ENCODE measurements at regions not wholly inside any gene's neighbourhood (a gene's known extent, or its start where the extent isn't known, plus 50 kb on each side); places are given as distances from the start of the nearest gene placed in this dataset.

DNA sequence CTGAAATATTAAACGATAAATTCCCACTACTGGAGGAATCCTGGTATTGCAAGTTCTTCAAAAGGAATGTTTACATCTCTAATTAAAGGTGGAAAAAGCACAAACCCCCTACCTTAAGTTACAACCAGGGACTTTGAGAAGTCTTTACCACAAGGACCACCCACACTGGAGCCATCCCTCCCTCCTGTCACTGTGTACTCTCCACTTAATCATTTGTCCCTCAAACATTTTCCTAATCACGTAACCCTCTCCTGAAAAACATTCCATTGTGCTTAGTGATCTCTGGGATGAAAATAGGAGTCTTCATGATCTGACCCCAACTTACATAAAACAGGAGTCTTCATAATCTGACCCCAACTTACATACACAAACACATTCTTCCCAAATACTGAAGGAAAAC, 85.7 kb downstream of the SUCLG1 start:
- DNase-seq: no peak
- Mint-ChIP-seq H3K4me1 (no peaks in the 10 kb centered on the region), H3K27me3 (peaks cover 21 to 29% of the 10 kb centered on the region in 2 donors), H3K9me3 (peaks cover 0 to 3% (median 0%) of the 10 kb centered on the region in 3 donors), H3K4me3 (no peak overlapping the region), H3K27ac (no peak overlapping the region), H3K36me3 (peaks cover 3% of the 10 kb centered on the region)
- Histone ChIP-seq H3K9me3 (no peaks in the 10 kb centered on the region), H3K4me1 (ENCODE audit: control insufficient read depth in 1 of 2, extremely low read depth in 1 of 2, insufficient read depth in 2 of 2, low read length in 2 of 2) (no peaks in the 10 kb centered on the region), H3K27ac (ENCODE audit: low read length) (no peak overlapping the region), H3K4me3 (ENCODE audit: control insufficient read depth in 1 of 2, extremely low read depth in 1 of 2, low read length in 1 of 2) (no peak overlapping the region), H3K36me3 (ENCODE audit: control insufficient read depth in 2 of 2, extremely low read depth in 1 of 2, insufficient read depth in 1 of 2, low read length in 1 of 2) (no peaks in the 10 kb centered on the region), H3K27me3 (replicated peaks in 1 of 2; ENCODE audit: control insufficient read depth in 2 of 2, extremely low read depth in 1 of 2, insufficient read depth in 2 of 2, low read length in 1 of 2) (peaks cover 0 to 2% of the 10 kb centered on the region in 2 experiments)
- ATAC-seq (replicated peaks in 1 of 4): no peak
- ChIA-PET CTCF (interaction anchor here (0.6 to 1.0 kb wide), 2 partner anchors 59 to 1711 kb away, joined by 3 read pairs; no protein-coding TSS in a partner anchor), POLR2A (interaction anchor here in 1 of 2 donors (0.6 kb wide), 1 partner anchor 23 kb away, joined by 4 read pairs; no protein-coding TSS in a partner anchor)
- no CpG with 5 or more reads among the region's 2 CpGs for WGBS (ENCODE audit: insufficient coverage)

DNA sequence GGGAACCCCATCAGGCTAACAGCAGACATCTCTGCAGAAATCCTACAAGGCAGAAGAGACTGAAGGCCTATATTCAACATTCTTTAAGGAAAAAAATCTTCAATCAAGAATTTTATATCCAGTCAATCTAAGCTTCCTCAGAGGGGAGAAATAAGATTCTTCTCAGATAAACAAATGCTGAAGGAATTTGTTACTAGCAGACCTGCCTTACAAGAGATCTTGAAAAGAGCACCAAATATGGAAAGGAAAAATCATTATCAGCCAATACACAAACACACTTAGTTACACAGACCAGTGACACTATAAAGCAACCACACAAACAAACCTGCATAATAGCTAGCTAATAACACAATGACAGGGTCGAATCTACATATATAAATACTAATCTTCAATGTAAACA, 96.5 kb downstream of the SUCLG1 start:
- Histone ChIP-seq H3K9me3 (no peaks in the 10 kb centered on the region), H3K27me3 (replicated peaks in 1 of 2; ENCODE audit: control insufficient read depth in 2 of 2, extremely low read depth in 1 of 2, insufficient read depth in 2 of 2, low read length in 1 of 2) (peaks cover 0 to 15% of the 10 kb centered on the region in 2 experiments), H3K4me1 (ENCODE audit: control insufficient read depth in 1 of 2, extremely low read depth in 1 of 2, insufficient read depth in 2 of 2, low read length in 2 of 2) (no peaks in the 10 kb centered on the region), H3K27ac (ENCODE audit: low read length) (no peak overlapping the region), H3K36me3 (ENCODE audit: control insufficient read depth in 2 of 2, extremely low read depth in 1 of 2, insufficient read depth in 1 of 2, low read length in 1 of 2) (no peaks in the 10 kb centered on the region), H3K4me3 (ENCODE audit: control insufficient read depth in 1 of 2, extremely low read depth in 1 of 2, low read length in 1 of 2) (no peak overlapping the region)
- Mint-ChIP-seq H3K27ac (no peak overlapping the region), H3K4me3 (no peak overlapping the region), H3K9me3 (peaks cover 22 to 29% (median 22%) of the 10 kb centered on the region in 3 donors), H3K27me3 (peaks cover 34 to 45% of the 10 kb centered on the region in 2 donors), H3K4me1 (no peaks in the 10 kb centered on the region), H3K36me3 (peaks cover 9% of the 10 kb centered on the region)
- CTCF ChIA-PET: no interaction called here
- POLR2A ChIA-PET: no interaction called here
- WGBS (ENCODE audit: insufficient coverage): 71% methylated on average over 1 of the region's 1 CpG
- no peak for ATAC-seq (replicated peaks in 1 of 4)
- DNase-seq: no peak

DNA sequence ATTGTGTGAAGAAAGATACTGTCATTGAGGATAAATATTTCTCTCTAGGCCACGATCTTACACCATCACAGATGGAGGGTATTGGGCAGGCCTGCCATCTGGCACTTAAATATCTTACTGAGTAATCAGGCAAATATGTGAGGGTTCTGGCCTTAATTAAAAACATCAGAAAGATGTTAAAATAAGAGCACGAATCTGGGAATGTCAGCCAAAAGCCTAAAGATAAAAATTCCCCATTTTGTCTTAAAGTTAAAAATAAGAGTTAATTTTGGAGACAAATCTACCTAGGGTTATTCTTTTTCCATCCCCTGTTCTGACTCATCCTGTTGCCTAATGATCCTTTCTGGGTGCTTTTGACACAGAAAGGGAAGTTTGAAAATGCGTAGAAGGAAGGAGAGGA, 121.0 kb downstream of the SUCLG1 start:
- DNase-seq (no peak), ATAC-seq (replicated peaks in 1 of 4) (no peak)
- Mint-ChIP-seq H3K27ac (no peak overlapping the region), H3K4me1 (no peaks in the 10 kb centered on the region), H3K36me3 (no peaks in the 10 kb centered on the region), H3K9me3 (no peaks in the 10 kb centered on the region), H3K27me3 (peaks cover 12 to 14% of the 10 kb centered on the region in 2 donors), H3K4me3 (no peak overlapping the region)
- H3K27ac ChIP-seq (ENCODE audit: low read length): no peak overlapping the region
- no peak overlapping the region for H3K4me3 ChIP-seq (ENCODE audit: control insufficient read depth in 1 of 2, extremely low read depth in 1 of 2, low read length in 1 of 2)
- no peaks in the 10 kb centered on the region for H3K36me3 ChIP-seq (ENCODE audit: control insufficient read depth in 2 of 2, extremely low read depth in 1 of 2, insufficient read depth in 1 of 2, low read length in 1 of 2)
- no peaks in the 10 kb centered on the region for H3K4me1 ChIP-seq (ENCODE audit: control insufficient read depth in 1 of 2, extremely low read depth in 1 of 2, insufficient read depth in 2 of 2, low read length in 2 of 2)
- CTCF ChIA-PET: no interaction called here
- WGBS (ENCODE audit: insufficient coverage): no CpG with 5 or more reads among the region's 3 CpGs
- POLR2A ChIA-PET: no interaction called here
- no peaks in the 10 kb centered on the region for H3K9me3 ChIP-seq
- H3K27me3 ChIP-seq (replicated peaks in 1 of 2; ENCODE audit: control insufficient read depth in 2 of 2, extremely low read depth in 1 of 2, insufficient read depth in 2 of 2, low read length in 1 of 2): no peaks in the 10 kb centered on the region

DNA sequence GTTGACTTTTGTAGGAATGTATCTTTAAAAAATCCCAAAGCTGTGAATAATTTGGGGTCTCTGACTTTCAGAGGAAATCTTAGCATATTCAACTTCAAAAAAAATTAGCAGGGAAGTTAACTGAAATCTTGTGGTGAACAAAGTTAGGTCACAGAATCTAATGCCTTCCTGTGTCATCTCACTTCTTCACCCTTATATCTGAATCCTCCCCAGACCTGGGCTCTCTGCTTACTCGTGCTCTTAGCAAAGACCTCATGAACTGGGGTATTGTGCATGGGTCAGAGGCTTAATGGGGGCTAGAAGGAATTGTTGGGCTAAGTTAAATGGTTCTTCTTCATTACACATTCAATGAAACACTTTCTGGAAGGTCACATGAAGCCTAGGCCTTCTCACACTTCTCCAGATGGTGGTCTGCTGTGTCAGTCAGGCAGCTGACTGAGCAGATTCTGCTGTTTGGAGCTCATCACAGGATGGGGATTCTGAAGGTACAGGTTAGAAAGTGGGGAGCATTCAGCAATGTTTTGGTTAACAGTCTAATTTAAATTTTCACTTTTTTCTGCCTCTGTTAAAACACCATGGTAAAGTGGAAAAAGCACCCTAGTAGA, 131.3 kb downstream of the SUCLG1 start:
- CTCF ChIA-PET: no interaction called here

DNA sequence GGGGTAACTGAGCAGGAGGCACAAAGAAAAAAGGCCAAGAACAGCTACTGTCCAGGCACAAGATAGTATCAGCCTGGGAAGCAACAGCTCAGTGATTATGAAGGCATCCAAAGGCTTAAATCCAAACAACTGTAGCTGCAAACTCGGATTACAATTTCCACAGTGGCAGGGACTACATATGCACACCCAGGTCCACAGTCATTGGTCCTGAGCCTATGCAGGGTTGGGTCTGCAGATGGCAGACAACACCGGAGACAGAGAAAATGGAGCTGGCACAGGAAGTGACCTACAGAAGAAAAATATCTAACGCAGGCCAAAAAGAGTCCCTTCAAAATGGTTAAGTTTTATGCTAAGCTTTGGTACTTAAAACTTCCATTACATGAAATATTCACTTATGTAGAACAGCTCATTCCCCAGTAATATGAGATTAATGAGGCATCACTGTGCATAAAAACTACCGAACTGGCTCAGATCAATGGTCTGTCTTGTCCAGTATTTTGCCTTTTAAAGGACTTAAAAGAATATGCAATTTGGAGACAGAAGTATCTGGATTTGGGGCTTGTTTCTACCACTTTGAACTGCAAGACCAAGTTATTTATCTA, 132.1 kb downstream of the SUCLG1 start:
- ChIA-PET CTCF (no interaction called here), POLR2A (interaction anchor here in 1 of 2 donors (0.6 kb wide), 1 partner anchor 430 kb away, joined by 3 read pairs; no protein-coding TSS in a partner anchor)
- H3K36me3 Mint-ChIP-seq: no peaks in the 10 kb centered on the region
- Histone ChIP-seq H3K27ac (ENCODE audit: low read length) (no peak overlapping the region), H3K27me3 (replicated peaks in 1 of 2; ENCODE audit: control insufficient read depth in 2 of 2, extremely low read depth in 1 of 2, insufficient read depth in 2 of 2, low read length in 1 of 2) (no peaks in the 10 kb centered on the region), H3K9me3 (no peaks in the 10 kb centered on the region), H3K4me1 (ENCODE audit: control insufficient read depth in 1 of 2, extremely low read depth in 1 of 2, insufficient read depth in 2 of 2, low read length in 2 of 2) (no peaks in the 10 kb centered on the region), H3K4me3 (ENCODE audit: control insufficient read depth in 1 of 2, extremely low read depth in 1 of 2, low read length in 1 of 2) (no peak overlapping the region), H3K36me3 (ENCODE audit: control insufficient read depth in 2 of 2, extremely low read depth in 1 of 2, insufficient read depth in 1 of 2, low read length in 1 of 2) (no peaks in the 10 kb centered on the region)
- DNase-seq: no peak
- no peak overlapping the region for H3K4me3 Mint-ChIP-seq
- no peaks in the 10 kb centered on the region for H3K9me3 Mint-ChIP-seq
- H3K27ac Mint-ChIP-seq: no peak overlapping the region
- 72% methylated on average over 2 of the region's 4 CpGs for WGBS (ENCODE audit: insufficient coverage)
- ATAC-seq (replicated peaks in 1 of 4): no peak
- H3K4me1 Mint-ChIP-seq: no peaks in the 10 kb centered on the region
- peaks cover 27 to 32% of the 10 kb centered on the region in 2 donors for H3K27me3 Mint-ChIP-seq

More for the DNA sequence above, 131.3 kb downstream of the SUCLG1 start:
- no peak overlapping the region for H3K4me3 ChIP-seq (ENCODE audit: control insufficient read depth in 1 of 2, extremely low read depth in 1 of 2, low read length in 1 of 2)
- no peaks in the 10 kb centered on the region for H3K36me3 Mint-ChIP-seq
- no peaks in the 10 kb centered on the region for H3K27me3 ChIP-seq (replicated peaks in 1 of 2; ENCODE audit: control insufficient read depth in 2 of 2, extremely low read depth in 1 of 2, insufficient read depth in 2 of 2, low read length in 1 of 2)
- no peaks in the 10 kb centered on the region for H3K36me3 ChIP-seq (ENCODE audit: control insufficient read depth in 2 of 2, extremely low read depth in 1 of 2, insufficient read depth in 1 of 2, low read length in 1 of 2)
- H3K4me1 Mint-ChIP-seq: no peaks in the 10 kb centered on the region
- POLR2A ChIA-PET: no interaction called here
- no peaks in the 10 kb centered on the region for H3K9me3 Mint-ChIP-seq
- DNase-seq (no peak), ATAC-seq (replicated peaks in 1 of 4) (no peak)
- H3K4me3 Mint-ChIP-seq: no peak overlapping the region
- H3K27ac ChIP-seq (ENCODE audit: low read length): no peak overlapping the region
- WGBS (ENCODE audit: insufficient coverage): no CpG with 5 or more reads among the region's 1 CpG
- no peak overlapping the region for H3K27ac Mint-ChIP-seq
- H3K9me3 ChIP-seq: no peaks in the 10 kb centered on the region
- H3K4me1 ChIP-seq (ENCODE audit: control insufficient read depth in 1 of 2, extremely low read depth in 1 of 2, insufficient read depth in 2 of 2, low read length in 2 of 2): no peaks in the 10 kb centered on the region
- peaks cover 31 to 40% of the 10 kb centered on the region in 2 donors for H3K27me3 Mint-ChIP-seq

DNA sequence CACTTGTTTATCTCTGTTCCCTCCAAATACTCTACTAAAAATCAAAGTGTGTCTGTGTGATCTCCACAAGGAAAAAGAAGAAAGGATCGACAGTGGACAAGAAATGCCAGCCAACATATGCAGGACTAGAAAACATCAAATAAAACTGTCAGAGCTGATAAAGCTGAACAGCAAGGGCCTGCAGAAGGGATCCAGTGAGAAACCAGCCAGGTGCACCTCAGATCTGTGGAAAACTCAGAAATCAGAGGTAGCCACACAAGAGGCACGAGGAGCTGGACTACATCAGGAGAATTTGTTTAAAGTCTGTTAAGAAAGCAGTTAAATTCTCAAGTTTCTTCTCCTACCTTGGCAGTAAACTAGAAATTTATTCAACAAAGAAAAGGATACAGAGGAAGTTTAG, 135.2 kb downstream of the SUCLG1 start:
- H3K27ac ChIP-seq (ENCODE audit: low read length): no peak overlapping the region
- Mint-ChIP-seq H3K27ac (no peak overlapping the region), H3K27me3 (peaks cover 29 to 30% of the 10 kb centered on the region in 2 donors), H3K4me3 (no peak overlapping the region), H3K4me1 (no peaks in the 10 kb centered on the region), H3K36me3 (no peaks in the 10 kb centered on the region), H3K9me3 (no peaks in the 10 kb centered on the region)
- H3K36me3 ChIP-seq (ENCODE audit: control insufficient read depth in 2 of 2, extremely low read depth in 1 of 2, insufficient read depth in 1 of 2, low read length in 1 of 2): no peaks in the 10 kb centered on the region
- ChIA-PET POLR2A (no interaction called here), CTCF (interaction anchor here (0.6 to 2.1 kb wide), 2 partner anchors 9 to 945 kb away, joined by 3 to 4 read pairs; no protein-coding TSS in a partner anchor)
- DNase-seq (no peak), ATAC-seq (replicated peaks in 1 of 4) (no peak)
- no CpG with 5 or more reads among the region's 2 CpGs for WGBS (ENCODE audit: insufficient coverage)
- H3K4me3 ChIP-seq (ENCODE audit: control insufficient read depth in 1 of 2, extremely low read depth in 1 of 2, low read length in 1 of 2): no peak overlapping the region
- H3K9me3 ChIP-seq: no peaks in the 10 kb centered on the region
- peaks cover 0 to 6% of the 10 kb centered on the region in 2 experiments for H3K27me3 ChIP-seq (replicated peaks in 1 of 2; ENCODE audit: control insufficient read depth in 2 of 2, extremely low read depth in 1 of 2, insufficient read depth in 2 of 2, low read length in 1 of 2)
- no peaks in the 10 kb centered on the region for H3K4me1 ChIP-seq (ENCODE audit: control insufficient read depth in 1 of 2, extremely low read depth in 1 of 2, insufficient read depth in 2 of 2, low read length in 2 of 2)
